HG02763 (cell line): ENCODE measurements at regions not wholly inside any gene's neighbourhood (a gene's known extent, or its start where the extent isn't known, plus 50 kb on each side); places are given as distances from the start of the nearest gene placed in this dataset.
"Not testable (repeated sequence)": the region's sequence is repeated elsewhere in the genome, so short reads cannot be mapped to it uniquely, and the experiment has no call there.

ENCODE experiments used
- ATAC-seq: cut with Tn5 transposase; IDR thresholded peaks from one replicate; pipeline ENCODE4 v1.9.1; 2021; ENCODE audit warnings: mild to moderate bottlenecking, moderate library complexity; ENCODE audit not compliant: unreplicated experiment

- ATAC-seq: peak; percentile 52
Measured at GRCh38 chr6:119444642-119445557, 95.3 kb upstream of the MAN1A1 start.

DNA sequence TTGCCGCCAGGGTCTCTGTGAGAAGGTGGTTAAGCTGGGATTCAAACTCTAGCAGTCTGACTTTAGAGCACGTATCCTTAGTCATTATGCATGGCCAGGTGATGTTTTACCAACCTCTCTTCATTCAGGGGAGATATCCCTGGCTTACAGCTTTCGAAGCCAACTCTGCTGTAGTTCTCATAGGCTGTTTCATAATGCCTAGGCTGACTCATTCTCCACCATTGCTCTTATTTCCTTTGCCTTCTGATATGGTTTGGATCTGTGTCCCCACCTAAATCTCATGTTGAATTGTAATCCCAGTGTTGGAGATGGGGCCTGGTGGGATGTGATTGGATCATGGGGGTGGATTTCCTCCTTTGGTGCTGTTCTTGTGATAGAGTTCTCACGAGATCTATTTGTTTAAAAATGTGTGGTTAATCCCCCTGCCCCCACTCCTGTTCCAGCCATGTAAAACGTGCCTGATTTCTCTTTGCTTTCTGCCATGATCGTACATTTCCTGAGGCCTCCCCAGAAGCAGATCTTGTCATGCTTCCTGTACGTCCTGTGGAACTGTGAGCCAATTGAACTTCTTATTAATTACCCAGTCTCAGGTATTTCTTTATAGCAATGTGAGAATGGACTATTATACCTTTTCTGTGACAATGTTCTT is 94.6 kb upstream of the MAN1A1 start:
- ATAC-seq: no peak

- ATAC-seq: peak; percentile 66
Measured at GRCh38 chr6:119442776-119443184, 93.2 kb upstream of the MAN1A1 start.

GRCh38 chr6:119440953-119441352 is 91.4 kb upstream of the MAN1A1 start:
- ATAC-seq: no peak

DNA sequence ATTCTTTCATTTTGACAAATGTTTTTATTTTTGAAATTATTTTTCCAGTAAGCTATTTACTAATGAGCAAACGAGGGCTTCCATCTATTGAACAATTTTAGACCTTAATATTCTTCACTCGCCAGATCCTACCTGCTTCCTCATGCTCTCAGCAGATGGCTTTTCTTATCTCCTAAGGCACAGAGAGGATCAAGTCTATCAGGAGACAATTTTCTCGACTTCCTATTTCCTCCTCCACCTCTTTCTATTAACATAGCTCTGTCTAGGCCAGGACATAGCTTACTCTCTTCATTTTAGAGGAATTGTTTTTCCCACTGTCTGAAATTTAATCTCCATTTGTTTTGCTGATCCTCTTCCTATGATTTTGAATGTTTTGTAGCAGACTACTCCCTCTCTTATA is 87.0 kb upstream of the MAN1A1 start:
- no peak for ATAC-seq

- no peak for ATAC-seq
Measured at GRCh38 chr6:119431799-119432198, 82.2 kb upstream of the MAN1A1 start.

GRCh38 chr6:119430805-119431204 is 81.2 kb upstream of the MAN1A1 start:
- no peak for ATAC-seq

GRCh38 chr6:119428633-119429032 is 79.1 kb upstream of the MAN1A1 start:
- no peak for ATAC-seq

GRCh38 chr6:119426619-119427018 is 77.1 kb upstream of the MAN1A1 start:
- ATAC-seq: no peak

GRCh38 chr6:119423996-119424395 is 74.4 kb upstream of the MAN1A1 start:
- no peak for ATAC-seq

DNA sequence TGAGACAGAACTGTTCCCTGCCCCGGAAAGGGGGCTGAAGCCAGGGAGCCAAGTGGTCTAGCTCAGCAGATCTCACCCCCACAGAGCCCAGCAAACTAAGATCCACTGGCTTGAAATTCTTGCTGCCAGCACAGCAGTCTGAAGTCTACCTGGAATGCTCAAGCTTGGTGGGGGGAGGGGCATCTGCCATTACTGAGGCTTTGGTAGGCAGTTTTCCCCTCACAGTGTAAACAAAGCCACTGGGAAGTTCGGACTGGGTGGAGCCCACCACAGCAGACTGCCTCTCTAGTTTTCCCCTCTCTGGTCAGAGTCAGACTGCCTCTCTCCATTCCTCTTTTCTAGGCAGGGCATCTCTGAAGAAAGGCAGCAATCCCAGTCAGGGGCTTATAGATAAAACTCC is 68.5 kb upstream of the MAN1A1 start:
- not testable (repeated sequence) for ATAC-seq

GRCh38 chr6:119407156-119407555 is 57.6 kb upstream of the MAN1A1 start:
- no peak for ATAC-seq

- ATAC-seq: not testable (repeated sequence)
Measured at GRCh38 chr6:119405114-119405513, 55.6 kb upstream of the MAN1A1 start.
